DMS 273 (cell line): ENCODE measurements at regions not wholly inside any gene's neighbourhood (a gene's known extent, or its start where the extent isn't known, plus 50 kb on each side); places are given as distances from the start of the nearest gene placed in this dataset.

ENCODE experiments used
- DNase-seq: peaks from one replicate; lab custom pipeline; 2025; ENCODE audit not compliant: unreplicated experiment; lab: John Stamatoyannopoulos, UW

GRCh38 chr2:45275242-45275805 lies 266.1 kb upstream of the SIX2 start:
- no peak for DNase-seq

- DNase-seq = peak; percentile 90
Observed at GRCh38 chr2:45274250-45274926, 265.1 kb upstream of the SIX2 start.

- DNase-seq = peak; percentile 25
Observed at GRCh38 chr2:45273412-45274249, 264.4 kb upstream of the SIX2 start.

- no peak for DNase-seq
Observed at GRCh38 chr2:45272549-45273265, 263.5 kb upstream of the SIX2 start.

- DNase-seq = no peak
Observed at GRCh38 chr2:45269149-45269793, 260.0 kb upstream of the SIX2 start.

GRCh38 chr2:45268631-45269030 lies 259.4 kb upstream of the SIX2 start:
- DNase-seq = no peak

- DNase-seq = no peak
Observed at GRCh38 chr2:45267062-45267792, 258.0 kb upstream of the SIX2 start.

- DNase-seq = no peak
Observed at GRCh38 chr2:45265336-45265735, 256.1 kb upstream of the SIX2 start.

GRCh38 chr2:45264227-45265225 lies 255.3 kb upstream of the SIX2 start:
- DNase-seq = no peak

- peak; percentile 49 for DNase-seq
Observed at GRCh38 chr2:45263147-45263546, 253.9 kb upstream of the SIX2 start.

GRCh38 chr2:45261746-45262145 lies 252.5 kb upstream of the SIX2 start:
- DNase-seq = no peak

GRCh38 chr2:45260946-45261345 lies 251.7 kb upstream of the SIX2 start:
- DNase-seq = no peak

- no peak for DNase-seq
Observed at GRCh38 chr2:45259547-45260160, 250.4 kb upstream of the SIX2 start.

GRCh38 chr2:45259138-45259537 lies 249.9 kb upstream of the SIX2 start:
- peak; percentile 18 for DNase-seq

GRCh38 chr2:45258311-45258710 lies 249.1 kb upstream of the SIX2 start:
- DNase-seq = peak; percentile 19

- no peak for DNase-seq
Observed at GRCh38 chr2:45257820-45258219, 248.6 kb upstream of the SIX2 start.

GRCh38 chr2:45256867-45257641 lies 247.8 kb upstream of the SIX2 start:
- DNase-seq = no peak
